ENCODE measurements at regions not wholly inside any gene's neighbourhood (a gene's known extent, or its start where the extent isn't known, plus 50 kb on each side); places are given as distances from the start of the nearest gene placed in this dataset.
"Not testable (repeated sequence)": the region's sequence is repeated elsewhere in the genome, so short reads cannot be mapped to it uniquely, and the experiment has no call there.

DNA sequence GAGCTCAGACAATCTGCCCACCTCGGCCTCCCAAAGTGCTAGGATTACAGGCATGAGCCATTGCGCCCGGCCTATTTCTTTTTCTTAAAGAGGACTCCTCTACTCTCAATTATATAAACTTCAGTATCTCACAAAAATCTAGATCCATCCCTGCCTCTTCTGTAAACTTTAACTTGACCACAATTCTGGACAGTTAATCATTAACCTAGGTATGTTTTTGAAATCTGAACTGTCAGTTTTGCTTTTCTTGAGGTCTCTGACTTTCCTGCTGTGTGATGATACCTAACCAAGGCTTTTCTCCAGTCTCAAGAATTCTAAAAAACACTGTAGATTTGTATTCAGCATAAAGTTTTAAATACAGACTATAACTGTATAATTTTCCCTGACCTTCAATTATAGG is 388.2 kb upstream of the SYNCRIP start:
- no peak for DNase-seq

DNA sequence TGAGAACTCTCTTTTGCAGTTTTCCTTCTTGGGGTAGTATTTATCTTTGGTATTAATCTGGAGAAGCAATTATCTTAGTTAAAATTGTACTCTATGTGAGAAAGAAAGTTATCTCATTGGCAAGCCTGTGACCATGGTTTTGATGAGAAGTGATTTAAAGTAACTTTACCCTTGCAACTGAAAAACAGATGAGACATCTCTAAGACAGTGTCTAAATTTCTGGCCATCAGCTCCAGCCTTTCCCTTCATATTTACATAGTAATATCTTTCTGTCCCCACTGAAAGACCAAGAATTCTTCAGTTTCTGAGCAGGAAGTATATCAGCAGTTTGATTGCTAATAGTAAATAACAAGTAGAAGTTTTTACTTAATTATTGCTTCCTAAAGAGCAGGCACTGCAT is 386.1 kb upstream of the SYNCRIP start:
- DNase-seq, result no peak

DNA sequence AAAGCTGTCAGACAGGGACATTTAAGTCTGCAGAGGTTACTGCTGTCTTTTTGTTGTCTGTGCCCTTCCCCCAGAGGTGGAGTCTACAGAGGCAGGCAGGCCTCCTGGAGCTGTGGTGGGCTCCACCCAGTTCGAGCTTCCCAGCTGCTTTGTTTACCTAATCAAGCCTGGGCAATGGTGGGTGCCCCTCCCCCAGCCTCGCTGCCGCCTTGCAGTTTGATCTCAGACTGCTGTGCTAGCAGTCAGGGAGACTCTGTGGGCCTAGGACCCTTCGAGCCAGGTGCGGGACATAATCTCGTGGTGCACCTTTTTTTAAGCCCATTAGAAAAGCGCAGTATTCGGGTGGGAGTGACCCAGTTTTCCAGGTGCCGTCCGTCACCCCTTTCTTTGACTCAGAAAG is 384.2 kb upstream of the SYNCRIP start:
- DNase-seq, result not testable (repeated sequence)

DNA sequence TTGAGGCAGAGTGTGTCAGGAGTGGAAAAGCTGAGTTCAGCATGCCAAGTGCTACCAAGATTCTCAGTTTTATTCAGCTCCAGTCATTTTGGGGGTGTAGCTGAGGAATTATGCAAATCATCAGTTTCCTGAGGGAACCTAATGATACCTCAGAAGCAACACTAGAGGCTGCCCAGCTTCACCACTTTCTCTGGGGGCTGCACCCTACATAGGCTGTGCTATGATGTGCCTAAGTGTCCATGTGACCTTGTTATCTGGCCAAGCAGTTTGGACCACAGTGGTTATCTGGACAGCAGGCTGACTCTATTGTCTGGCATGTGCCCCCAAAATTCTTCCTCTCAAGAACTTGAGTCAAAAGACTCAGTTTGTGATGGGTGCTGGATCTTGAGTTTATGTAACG is 374.6 kb upstream of the SYNCRIP start:
- DNase-seq, result no peak

DNA sequence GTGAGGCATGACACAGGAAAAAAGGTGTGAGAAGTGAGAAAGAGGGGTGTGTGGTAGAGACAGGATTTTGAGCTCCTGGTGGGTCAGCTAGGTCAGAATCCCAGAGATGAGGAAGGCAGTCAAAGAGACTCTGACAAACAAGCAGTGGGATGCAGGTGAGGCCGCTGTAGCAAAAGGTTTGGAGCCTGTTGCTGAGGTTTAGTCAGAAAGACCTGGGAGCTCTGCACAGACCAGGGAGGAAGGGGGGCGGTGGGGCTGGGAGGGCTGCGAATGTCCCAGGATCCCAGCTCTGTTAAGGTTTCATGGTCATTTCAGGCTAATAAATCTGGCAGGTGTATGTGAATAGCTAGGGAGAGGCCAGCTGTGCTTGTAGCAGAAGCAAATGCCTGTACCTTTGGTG is 373.9 kb upstream of the SYNCRIP start:
- DNase-seq, result no peak

DNA sequence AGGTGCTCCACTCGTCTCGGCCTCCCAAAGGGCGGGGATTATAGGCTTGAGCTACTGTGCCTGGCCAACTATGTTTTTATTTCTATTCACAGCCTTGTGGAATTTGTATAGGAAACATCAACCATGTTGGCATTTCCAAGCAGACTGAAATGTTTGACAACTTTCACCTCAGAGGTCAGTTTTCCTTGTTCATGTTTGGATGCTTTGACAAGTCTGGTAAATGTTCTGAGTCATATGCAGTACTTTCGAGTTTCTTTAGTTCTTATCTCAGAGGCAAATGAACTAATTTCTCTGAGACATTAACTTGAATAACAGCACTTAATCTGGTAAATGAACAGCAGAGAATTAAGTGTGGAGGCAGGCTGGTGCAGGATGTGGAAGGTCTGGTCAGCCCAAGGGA is 373.4 kb upstream of the SYNCRIP start:
- no peak for DNase-seq

DNA sequence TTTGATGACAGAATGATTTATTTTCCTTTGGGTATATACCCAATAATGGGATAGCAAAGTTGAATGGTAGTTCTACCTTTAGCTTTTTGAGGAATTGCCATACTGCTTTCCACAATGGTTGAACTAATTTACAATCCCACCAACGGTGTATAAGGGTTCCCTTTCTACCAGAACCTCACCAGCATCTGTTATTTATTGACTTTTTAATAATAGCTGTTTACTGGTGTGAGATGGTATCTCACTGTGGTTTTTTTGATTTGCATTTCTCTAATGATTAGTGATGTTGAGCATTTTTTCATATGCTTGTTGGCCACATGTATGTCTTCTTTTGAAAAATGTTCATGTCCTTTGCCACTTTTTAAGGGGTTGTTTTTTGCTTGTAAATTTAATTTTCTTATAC is 370.3 kb upstream of the SYNCRIP start:
- not testable (repeated sequence) for DNase-seq

DNA sequence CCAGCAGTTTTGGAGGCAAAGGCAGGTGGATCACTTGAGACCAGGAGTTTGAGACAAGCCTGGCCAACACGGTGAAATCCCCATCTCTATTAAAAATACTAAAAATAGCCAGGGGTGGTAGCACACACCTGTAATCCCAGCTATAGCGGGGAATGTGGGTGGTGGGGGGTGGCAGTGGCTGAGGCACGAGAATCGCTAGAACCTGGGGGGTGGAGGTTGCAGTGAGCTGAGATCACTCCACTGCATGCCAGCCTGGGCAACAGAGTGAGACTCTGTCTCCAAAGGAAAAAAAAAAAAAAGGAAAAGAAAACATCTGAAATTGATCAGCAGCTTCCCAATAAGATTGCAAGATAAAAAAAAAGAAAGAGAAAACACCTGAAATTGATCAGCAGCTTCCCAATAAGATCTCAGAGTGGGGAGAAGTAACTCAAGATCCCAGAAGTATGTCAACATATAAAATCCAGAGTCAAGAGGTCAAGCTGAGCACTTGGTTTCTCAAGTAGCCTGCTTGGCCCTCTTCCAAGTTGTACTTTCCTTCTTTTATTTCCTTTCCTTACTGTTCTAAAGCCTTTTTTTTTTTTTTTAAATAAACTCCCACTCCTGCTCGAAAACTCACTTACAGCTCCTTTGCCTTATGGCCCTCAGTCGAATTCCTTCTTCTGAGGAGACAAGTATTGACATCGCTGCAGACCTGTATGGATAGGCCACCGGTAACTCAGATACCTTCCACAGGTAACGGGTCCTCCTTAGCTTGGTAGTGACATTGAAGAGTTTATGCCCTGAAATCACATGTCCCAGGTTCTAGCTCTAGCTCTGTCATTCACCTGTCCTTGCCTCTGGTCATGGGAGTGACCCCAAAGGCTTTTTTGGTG is 368.5 kb upstream of the SYNCRIP start:
- no peak for DNase-seq

DNA sequence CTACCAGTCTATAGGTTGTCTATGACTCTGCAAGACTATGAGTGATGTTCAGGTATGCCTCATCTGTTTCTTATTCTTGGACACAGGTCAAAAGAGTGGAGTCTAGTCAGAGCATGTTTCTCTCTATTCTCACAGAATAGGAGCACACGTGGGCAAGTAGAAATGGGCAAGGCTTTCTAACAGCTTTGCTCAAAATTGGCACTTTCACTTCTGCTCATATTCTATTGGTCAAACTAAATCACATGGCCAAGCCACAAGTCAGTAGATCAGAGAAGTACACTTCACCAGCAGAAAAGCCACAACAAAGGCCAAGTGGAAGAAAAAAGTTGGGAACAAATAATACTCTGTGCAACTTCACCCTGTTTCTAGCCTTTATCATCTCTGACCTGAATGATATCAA is 354.5 kb upstream of the SYNCRIP start:
- DNase-seq, result no peak

DNA sequence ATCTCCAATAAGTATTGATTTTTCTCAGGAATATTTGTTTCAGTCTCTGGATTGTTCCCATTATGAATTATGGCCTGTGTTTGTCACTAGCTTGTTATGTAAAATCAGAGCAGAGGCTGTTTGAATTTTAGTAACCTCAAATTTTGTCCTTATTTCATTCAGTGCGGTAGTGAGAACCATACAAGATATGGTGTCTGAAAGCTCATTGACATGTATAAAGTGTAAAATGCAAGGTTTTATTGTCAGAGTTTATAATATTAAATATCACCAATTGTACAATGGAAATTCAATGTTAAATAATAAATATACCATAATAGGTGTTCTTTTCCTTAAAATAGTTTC is 353.3 kb upstream of the SYNCRIP start:
- DNase-seq, result no peak

DNA sequence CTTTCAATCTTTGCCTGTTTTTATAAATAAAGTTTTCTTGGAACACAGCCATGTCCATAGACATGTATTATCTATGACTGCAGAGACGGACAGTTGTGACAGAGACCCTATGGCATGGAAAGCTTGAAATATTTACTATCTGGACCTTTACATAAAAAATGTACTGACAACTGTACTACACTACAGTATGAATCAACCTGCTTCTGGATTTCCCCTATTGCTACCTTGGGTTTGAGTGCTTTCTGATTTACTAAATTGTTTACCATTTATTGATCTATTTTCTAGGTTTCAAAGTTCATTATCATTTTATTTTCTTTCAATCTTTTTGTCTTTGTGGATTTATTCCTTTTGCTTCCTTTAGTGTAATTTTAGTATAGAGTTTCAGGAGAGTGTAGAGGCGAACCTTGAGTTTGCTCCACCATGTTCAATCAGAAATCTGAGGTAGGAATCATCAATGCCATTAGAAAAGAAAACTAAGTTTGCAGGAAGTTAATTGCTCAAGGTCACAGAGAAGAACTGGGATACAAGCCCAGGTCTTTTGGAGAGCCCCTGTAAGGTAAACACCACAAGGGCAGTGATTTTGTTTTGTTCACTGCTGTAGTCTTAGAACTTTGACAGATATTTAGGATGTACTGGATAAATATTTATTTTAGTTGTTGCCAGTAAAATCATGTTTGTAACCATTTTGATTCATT is 352.8 kb upstream of the SYNCRIP start:
- DNase-seq, result no peak

DNA sequence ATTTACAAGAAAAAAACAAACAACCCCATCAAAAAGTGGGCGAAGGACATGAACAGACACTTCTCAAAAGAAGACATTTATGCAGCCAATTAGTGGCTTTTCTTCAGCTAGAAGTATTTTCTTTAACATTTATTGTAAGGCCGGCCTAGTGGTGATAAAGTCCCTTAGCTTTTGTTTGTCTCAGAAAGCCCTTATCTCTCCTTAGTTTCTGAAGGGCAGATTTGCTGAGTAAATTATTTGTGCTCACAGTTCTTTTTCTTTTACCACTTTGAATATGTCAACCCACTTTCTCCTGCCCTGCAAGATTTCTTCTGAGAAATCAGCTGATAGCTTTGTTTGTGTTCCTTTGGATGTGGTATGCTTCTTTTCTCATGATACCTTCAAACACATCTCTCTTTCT is 344.0 kb upstream of the SYNCRIP start:
- DNase-seq, result no peak

DNA sequence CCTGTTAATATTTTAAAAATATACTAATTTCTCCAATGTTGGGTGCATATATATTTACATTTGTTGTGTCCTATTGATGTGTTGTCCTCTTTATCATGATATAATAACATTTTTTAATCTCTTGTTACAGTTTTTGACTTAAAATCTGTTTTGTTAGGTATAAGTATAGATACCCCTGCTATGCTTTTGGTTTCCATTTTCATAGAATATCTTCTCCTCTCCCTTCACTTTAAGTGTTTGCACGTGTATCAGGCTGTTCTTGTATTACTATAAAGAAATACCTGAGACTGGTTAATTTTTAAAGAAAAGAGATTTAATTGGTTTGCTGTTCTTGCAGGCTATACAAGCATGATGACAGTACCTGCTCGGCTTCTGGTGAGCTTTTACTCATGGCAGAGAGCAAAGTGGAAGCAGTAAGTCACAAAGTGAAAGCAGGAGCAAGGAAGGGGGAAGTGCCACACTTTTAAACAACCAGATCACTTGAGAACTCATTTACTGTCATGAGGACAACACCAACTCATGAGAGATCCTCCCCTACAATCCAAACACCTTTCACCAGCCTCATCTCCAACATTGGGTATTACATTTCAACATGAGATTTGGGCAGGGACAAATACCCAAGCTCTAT is 340.5 kb upstream of the SYNCRIP start:
- no peak for DNase-seq

DNA sequence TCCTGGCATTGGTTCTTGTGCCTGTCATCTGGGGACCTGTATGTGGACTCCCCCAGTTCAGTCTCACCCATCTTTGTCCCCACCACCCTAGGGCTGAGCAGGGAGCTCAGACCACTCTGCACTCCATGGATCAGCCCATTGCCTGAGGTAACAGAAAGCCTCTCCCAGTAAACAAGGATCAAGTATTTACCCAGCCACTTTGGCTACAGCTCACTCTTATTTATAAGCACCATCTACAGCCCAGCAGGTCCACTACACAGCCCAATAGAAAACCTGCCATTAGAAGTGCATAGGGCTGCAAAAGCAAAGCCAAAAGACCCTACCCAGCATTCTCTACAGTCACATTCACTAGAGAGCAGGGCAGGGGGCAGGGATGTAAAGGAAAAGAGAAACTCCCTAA is 335.0 kb upstream of the SYNCRIP start:
- no peak for DNase-seq

DNA sequence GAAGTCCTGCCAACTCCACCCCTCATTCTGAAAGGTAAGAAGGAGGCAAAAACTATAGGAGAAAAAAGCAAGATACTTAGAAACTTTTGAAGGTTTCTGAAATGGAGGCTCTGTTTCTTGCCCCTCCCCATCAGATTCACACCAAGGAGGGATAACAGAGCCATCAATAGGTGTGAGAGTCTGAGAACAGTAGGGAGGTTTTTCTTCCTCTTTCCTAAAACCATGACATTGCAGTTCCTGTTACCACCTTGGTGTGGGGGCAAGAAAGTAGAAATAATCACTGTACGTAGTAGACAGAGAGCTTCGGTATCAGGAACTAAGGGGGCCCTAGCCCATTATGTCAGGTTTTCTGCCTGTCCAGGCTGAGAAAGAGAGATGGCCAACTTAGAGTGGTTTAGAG is 333.3 kb upstream of the SYNCRIP start:
- DNase-seq, result no peak

DNA sequence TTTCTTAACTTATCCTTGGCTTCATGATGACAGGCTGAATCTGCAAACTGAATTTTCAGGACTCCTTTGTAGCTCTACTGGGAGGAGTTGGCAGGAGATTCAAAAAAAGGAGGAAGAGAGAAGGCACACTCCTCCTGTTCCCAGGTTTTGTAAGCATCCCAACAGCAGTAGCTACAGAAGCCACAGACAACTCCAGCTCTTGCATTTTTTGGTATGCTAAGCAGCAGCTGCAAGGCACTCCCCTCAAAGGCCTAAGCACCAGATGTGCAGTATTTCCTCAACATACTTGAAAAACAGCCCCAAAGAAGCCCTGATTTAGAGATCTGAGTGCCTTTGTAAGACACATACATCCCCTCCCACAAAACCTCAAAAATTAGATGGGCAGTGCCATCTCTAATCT is 328.6 kb upstream of the SYNCRIP start:
- DNase-seq, result no peak

DNA sequence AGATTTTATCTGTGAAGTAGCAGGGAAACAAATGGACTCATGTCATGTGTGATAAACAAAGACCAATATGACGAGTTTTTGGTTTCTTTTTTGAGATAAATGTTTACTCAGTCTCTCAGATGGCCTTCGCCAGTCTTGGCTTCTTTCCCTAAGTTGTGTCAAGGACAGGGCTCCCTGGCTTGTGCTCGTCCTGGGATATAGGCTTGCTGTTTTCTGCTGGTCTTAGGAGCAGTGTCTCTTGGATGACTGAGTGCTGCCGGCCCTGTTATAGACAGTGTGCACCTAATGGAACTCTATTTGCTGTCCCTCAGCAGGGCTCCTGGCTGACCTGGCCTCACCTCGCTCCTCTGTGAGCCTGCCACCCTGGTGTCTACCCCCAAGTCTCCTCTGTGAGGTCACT is 324.1 kb upstream of the SYNCRIP start:
- DNase-seq, result no peak

DNA sequence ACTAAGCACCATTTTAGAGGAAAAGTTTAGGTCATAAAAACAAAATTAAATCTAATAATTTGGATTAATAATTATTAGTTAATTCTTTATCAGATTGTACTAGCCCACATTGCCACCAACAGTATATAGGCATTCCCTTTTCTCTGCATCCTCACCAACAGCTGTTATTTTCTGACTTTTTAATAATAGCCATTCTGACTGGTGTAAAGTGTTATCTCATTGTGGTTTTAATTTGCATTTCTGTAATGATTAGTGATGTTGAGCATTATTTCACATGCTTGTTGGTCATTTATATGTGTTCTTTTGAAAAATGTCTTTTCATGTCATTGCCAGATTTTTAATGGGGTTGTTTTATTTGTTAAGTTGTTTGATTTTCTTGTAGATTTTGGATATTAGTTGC is 319.1 kb upstream of the SYNCRIP start:
- no peak for DNase-seq

DNA sequence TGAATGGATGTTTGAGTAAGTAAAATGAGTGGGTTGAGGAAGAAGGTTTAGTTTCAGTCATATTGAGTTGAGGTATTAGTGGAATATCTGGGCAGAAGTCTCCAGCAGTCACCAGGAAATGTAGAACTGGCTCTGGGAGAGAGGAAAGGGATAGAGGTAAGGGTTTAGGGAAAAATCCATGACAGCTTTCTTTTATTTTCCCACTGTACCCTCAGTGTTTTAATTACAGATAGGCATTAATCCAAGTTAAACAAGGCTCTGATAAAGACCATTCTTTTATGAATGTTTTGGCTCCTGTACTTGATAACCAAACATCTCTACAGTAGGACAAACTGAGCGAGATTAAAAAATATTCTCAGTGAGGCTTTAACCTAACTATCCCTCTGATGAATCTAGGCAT is 318.4 kb upstream of the SYNCRIP start:
- DNase-seq, result no peak

DNA sequence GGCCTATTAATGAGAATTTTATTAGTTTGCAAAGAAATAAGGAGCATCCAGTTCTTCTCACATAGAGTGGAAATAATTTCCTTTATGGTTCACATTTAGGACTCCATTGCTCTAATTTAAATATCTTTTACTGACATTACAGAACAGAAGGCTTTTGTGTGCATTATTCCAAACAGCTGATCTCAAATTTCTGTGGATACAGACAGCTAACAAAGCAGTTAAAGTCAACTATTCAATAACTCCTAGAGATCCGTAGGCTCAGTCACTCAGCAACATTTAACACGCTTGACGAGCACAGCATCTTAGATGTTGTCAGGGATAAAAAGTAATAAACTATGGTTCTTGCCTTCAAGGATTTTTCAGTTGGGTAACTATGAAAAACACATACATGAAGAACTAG is 305.8 kb upstream of the SYNCRIP start:
- no peak for DNase-seq

DNA sequence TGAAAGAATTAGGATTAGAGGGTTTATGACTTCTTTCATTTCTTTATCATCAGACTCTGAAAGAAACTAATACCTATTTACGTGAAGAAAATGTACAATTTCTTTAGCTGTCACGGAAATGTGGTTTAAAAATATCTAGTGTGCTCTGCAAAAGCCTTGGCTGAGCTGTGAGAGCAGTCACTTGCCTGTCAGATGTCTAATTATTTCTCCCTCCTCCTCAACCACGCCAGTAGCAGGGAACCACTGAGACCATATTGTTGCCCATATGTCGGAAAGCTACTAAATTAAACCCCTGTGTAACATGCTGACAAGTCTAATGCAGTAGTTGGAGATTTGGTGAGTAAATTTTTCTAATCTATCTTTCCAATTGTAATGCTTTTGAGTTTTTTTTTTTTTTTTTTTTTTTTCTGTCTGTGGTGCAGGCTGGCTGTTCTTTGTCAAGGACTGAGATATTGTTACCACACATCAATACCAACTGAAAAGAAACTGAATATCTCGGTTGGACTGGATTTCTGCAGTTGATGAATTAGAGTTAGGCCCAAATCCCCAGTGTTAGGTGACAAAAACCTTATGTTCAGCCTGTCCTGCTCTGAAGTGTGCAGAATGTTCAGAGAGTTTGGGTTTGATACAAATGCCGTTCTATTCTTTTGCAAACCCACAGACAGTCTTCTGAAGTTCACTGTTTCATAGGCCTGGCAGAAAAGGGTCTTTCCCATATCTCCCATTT is 302.9 kb upstream of the SYNCRIP start:
- DNase-seq, result no peak

DNA sequence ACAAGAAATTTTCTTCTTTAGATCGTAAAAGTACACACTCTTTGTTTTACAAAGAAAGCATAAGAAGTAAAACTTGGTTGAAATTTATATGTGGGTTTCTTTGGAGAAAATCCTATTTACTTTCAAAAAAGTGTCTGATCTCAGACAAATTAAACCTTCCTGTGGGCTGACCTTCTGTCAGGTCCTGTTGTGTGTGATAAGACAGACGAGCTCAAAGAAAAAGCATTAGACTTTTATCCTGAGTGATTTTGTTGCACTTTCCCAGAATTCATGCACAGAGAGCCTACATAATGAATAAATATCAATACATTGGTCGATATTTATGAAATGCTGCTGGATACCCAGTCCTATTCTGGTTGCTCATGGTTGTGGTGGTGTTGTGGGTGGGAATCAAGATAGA is 302.1 kb upstream of the SYNCRIP start:
- no peak for DNase-seq

DNA sequence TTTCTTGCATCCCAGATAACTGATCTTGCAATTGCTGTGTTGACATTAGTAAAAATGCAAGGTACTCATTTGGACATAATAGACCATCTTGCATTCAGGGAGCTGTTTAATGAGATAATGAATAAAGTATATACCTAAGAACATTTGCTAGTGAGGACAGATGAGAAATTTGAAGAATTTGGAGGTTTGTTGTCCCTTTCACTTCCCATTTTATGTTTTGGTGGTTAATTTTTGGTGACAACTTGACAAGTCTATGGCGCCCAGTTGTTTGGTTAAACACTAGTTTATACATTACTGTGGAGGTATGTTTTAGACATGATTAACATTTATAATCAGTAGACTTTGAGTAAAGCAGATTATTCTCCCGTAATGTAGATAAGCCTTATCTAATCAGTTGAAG is 300.2 kb upstream of the SYNCRIP start:
- no peak for DNase-seq

DNA sequence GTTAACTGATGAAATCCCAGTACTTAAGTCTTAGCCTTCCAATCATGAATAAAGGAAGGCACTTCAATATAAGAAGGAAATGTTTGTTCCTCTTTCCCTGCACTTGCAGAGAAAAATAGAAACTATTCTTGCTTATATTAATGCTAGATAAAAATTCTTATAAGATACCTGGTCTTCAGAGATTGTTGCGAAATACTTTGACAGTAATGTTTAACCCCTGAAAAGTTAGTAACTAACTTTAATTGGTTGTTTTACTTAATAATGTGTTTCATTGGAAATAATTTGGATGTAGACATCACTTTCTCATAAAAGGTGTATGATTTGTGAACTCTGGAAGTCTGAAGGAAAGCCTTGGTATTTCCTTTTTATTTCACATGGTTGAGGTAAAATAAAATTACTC is 294.2 kb upstream of the SYNCRIP start:
- DNase-seq, result no peak

All from activated CD4-positive, CD25-positive, alpha-beta regulatory T cell (primary cell).